Loucy (cell line): ENCODE measurements at regions not wholly inside any gene's neighbourhood (a gene's known extent, or its start where the extent isn't known, plus 50 kb on each side); places are given as distances from the start of the nearest gene placed in this dataset.
"Not testable (repeated sequence)": the region's sequence is repeated elsewhere in the genome, so short reads cannot be mapped to it uniquely, and the experiment has no call there.

Experiments used
- H2AFZ ChIP-seq: fragments of 200-600 bp; sonication (generic); 2 replicates; pipeline ENCODE4 v1.6.0; 2016; ENCODE audit warnings: antibody characterized with exemption, mild to moderate bottlenecking, low read length, moderate library complexity
- H3F3A ChIP-seq: fragments of 200-600 bp; 2 replicates; pipeline ENCODE4 v1.6.0; 2016; ENCODE audit warnings: antibody characterized with exemption, low read depth, mild to moderate bottlenecking
- H3K27me3 ChIP-seq: fragments of 200-600 bp; sonication (generic); 2 replicates; pipeline ENCODE4 v1.6.1; 2014; ENCODE audit warnings: low read length, mild to moderate bottlenecking; ENCODE audit not compliant: insufficient read depth, poor library complexity, severe bottlenecking
- H3K36me3 ChIP-seq: fragments of 200-600 bp; sonication (generic); 2 replicates; pipeline ENCODE4 v1.6.1; 2016; ENCODE audit warnings: low read length; ENCODE audit not compliant: insufficient read depth
- H3K4me1 ChIP-seq: fragments of 200-600 bp; sonication (generic); 2 replicates; pipeline ENCODE4 v1.5.1; 2014; ENCODE audit warnings: low read length, mild to moderate bottlenecking; ENCODE audit not compliant: insufficient read depth, poor library complexity, severe bottlenecking
- H3K4me2 ChIP-seq: fragments of 200-600 bp; sonication (generic); 2 replicates; pipeline ENCODE4 v1.6.0; 2014; ENCODE audit warnings: antibody characterized with exemption, low read length, low read depth, mild to moderate bottlenecking; ENCODE audit not compliant: poor library complexity, severe bottlenecking
- H3K4me3 ChIP-seq: fragments of 200-600 bp; sonication (generic); 2 replicates; pipeline ENCODE4 v1.5.1; 2014; ENCODE audit warnings: low read length, mild to moderate bottlenecking, mixed read lengths; ENCODE audit not compliant: poor library complexity, severe bottlenecking
- H3K79me2 ChIP-seq: fragments of 200-600 bp; sonication (generic); 2 replicates; pipeline ENCODE4 v1.6.1; 2014; ENCODE audit warnings: low read length; ENCODE audit not compliant: insufficient read depth
- H3K9ac ChIP-seq: fragments of 200-600 bp; sonication (generic); 2 replicates; pipeline ENCODE4 v1.6.0; 2014; ENCODE audit warnings: mild to moderate bottlenecking, low read depth, low read length, moderate library complexity; ENCODE audit not compliant: poor library complexity, severe bottlenecking
- H3K9me2 ChIP-seq: fragments of 200-600 bp; sonication (generic); replicated peaks from 2 replicates; pipeline ENCODE4 v1.6.1; 2016; ENCODE audit warnings: low read depth, low read length, mixed read lengths
- H3K9me3 ChIP-seq: fragments of 200-600 bp; sonication (generic); 2 replicates; pipeline ENCODE4 v1.6.1; 2014; ENCODE audit warnings: mild to moderate bottlenecking, antibody characterized with exemption, low read length, low read depth; ENCODE audit not compliant: insufficient read depth
- H4K20me1 ChIP-seq: fragments of 200-600 bp; sonication (generic); 2 replicates; pipeline ENCODE4 v1.6.0; 2014; ENCODE audit warnings: antibody characterized with exemption, low read length, mild to moderate bottlenecking; ENCODE audit not compliant: insufficient read depth, poor library complexity, severe bottlenecking
- CTCF ChIP-seq: fragments of 200-600 bp; sonication (generic); conservative IDR thresholded peaks from 2 replicates; pipeline ENCODE4 v1.5.1; 2014; ENCODE audit warnings: mild to moderate bottlenecking, antibody characterized with exemption, low read length
- EZH2phosphoT487 ChIP-seq: fragments of 200-600 bp; IDR thresholded peaks from 2 replicates; pipeline ENCODE4 v1.6.1; 2018; ENCODE audit warnings: antibody characterized with exemption, mild to moderate bottlenecking, moderate library complexity, borderline replicate concordance

- no peak overlapping the region for H3K4me2 ChIP-seq
- H3K9ac ChIP-seq: no peak overlapping the region
- H3K4me1 ChIP-seq: no peaks in the 10 kb centered on the region
- TF ChIP-seq CTCF (no peak), EZH2phosphoT487 (no peak)
- H3K36me3 ChIP-seq: no peaks in the 10 kb centered on the region
- H3F3A ChIP-seq: no peaks in the 10 kb centered on the region
- no peaks in the 10 kb centered on the region for H3K79me2 ChIP-seq
- no peaks in the 10 kb centered on the region for H3K9me2 ChIP-seq
- H3K27me3 ChIP-seq: no peaks in the 10 kb centered on the region
- H4K20me1 ChIP-seq: no peaks in the 10 kb centered on the region
- H3K9me3 ChIP-seq: no peaks in the 10 kb centered on the region
- H3K4me3 ChIP-seq: no peak overlapping the region
- H2AFZ ChIP-seq: no peak overlapping the region
Observed at GRCh38 chr3:25184641-25185250, 243.3 kb upstream of the RARB start.

GRCh38 chr3:25191673-25192072 lies 236.4 kb upstream of the RARB start:
- Histone ChIP-seq H4K20me1 (no peaks in the 10 kb centered on the region), H3K4me3 (no peak overlapping the region), H3K9me2 (no peaks in the 10 kb centered on the region), H3K4me1 (no peaks in the 10 kb centered on the region), H3K27me3 (no peaks in the 10 kb centered on the region), H3K36me3 (no peaks in the 10 kb centered on the region), H3F3A (no peaks in the 10 kb centered on the region), H3K4me2 (no peak overlapping the region), H3K79me2 (no peaks in the 10 kb centered on the region), H3K9me3 (no peaks in the 10 kb centered on the region), H3K9ac (no peak overlapping the region), H2AFZ (no peak overlapping the region)
- TF ChIP-seq EZH2phosphoT487 (no peak), CTCF (no peak)

GRCh38 chr3:25199567-25199966 lies 228.5 kb upstream of the RARB start:
- not testable (repeated sequence) for H3K9me2 ChIP-seq, H3K9me3 ChIP-seq, H3F3A ChIP-seq, H3K4me3 ChIP-seq, H3K36me3 ChIP-seq, H3K9ac ChIP-seq, H3K27me3 ChIP-seq, H2AFZ ChIP-seq, H3K79me2 ChIP-seq, H4K20me1 ChIP-seq, H3K4me1 ChIP-seq, H3K4me2 ChIP-seq

GRCh38 chr3:25212736-25213135 lies 215.3 kb upstream of the RARB start:
- H4K20me1 ChIP-seq: no peaks in the 10 kb centered on the region
- no peak overlapping the region for H2AFZ ChIP-seq
- H3K9me3 ChIP-seq: no peaks in the 10 kb centered on the region
- H3K79me2 ChIP-seq: no peaks in the 10 kb centered on the region
- H3K4me3 ChIP-seq: no peak overlapping the region
- H3F3A ChIP-seq: no peaks in the 10 kb centered on the region
- no peaks in the 10 kb centered on the region for H3K9me2 ChIP-seq
- H3K27me3 ChIP-seq: no peaks in the 10 kb centered on the region
- peaks cover 9% of the 10 kb centered on the region for H3K4me1 ChIP-seq
- H3K9ac ChIP-seq: no peak overlapping the region
- TF ChIP-seq CTCF: no peak
- no peak for TF ChIP-seq EZH2phosphoT487
- no peaks in the 10 kb centered on the region for H3K36me3 ChIP-seq
- no peak overlapping the region for H3K4me2 ChIP-seq
